Liver (tissue), 7 donors: ENCODE measurements at regions not wholly inside any gene's neighbourhood (a gene's known extent, or its start where the extent isn't known, plus 50 kb on each side); places are given as distances from the start of the nearest gene placed in this dataset.
"Not testable (repeated sequence)": the region's sequence is repeated elsewhere in the genome, so short reads cannot be mapped to it uniquely, and the experiment has no call there.

Experiments
- DNase-seq: peaks from one replicate; pipeline ENCODE4 v3.0.0-alpha.2; 2017; ENCODE audit warnings: low spot score
- H3K27ac ChIP-seq, 2 donors: one replicate each; pipeline ENCODE4 v1.7.0; 2013; ENCODE audit warnings: inconsistent platforms in 2 of 2, low read length in 2 of 2, control low read depth in 1 of 2, low read depth in 1 of 2, mild to moderate bottlenecking in 1 of 2
- H3K27me3 ChIP-seq, 4 donors: one replicate each; pipeline versions ENCODE4 v1.6.1 to v1.7.0; 2013; ENCODE audit warnings: low read length in 3 of 4, inconsistent platforms in 1 of 4, mild to moderate bottlenecking in 1 of 4, moderate library complexity in 1 of 4; ENCODE audit not compliant: control insufficient read depth in 4 of 4, insufficient read depth in 4 of 4
- H3K36me3 ChIP-seq, 4 donors: one replicate each; pipeline versions ENCODE4 v1.6.1 to v1.7.0; 2013; ENCODE audit warnings: low read length in 3 of 4, mild to moderate bottlenecking in 3 of 4, low read depth in 1 of 4, moderate library complexity in 1 of 4; ENCODE audit not compliant: control insufficient read depth in 4 of 4, insufficient read depth in 3 of 4
- H3K4me1 ChIP-seq, 4 donors: one replicate each; pipeline versions ENCODE4 v1.6.1 to v1.7.0; 2013; ENCODE audit warnings: low read length in 3 of 4, mild to moderate bottlenecking in 3 of 4, moderate library complexity in 1 of 4; ENCODE audit not compliant: control insufficient read depth in 4 of 4, insufficient read depth in 4 of 4
- H3K4me3 ChIP-seq, 3 donors: one replicate each; pipeline versions ENCODE4 v1.6.1 to v1.7.0; 2013; ENCODE audit warnings: low read length in 3 of 3, control low read depth in 1 of 3, low read depth in 1 of 3, mild to moderate bottlenecking in 1 of 3
- H3K9ac ChIP-seq, 2 donors: one replicate each; pipeline ENCODE4 v1.7.0; 2013; ENCODE audit warnings: low read length in 2 of 2, mild to moderate bottlenecking in 2 of 2, moderate library complexity in 2 of 2, control low read depth in 1 of 2, low read depth in 1 of 2
- H3K9me3 ChIP-seq, 4 donors: one replicate each; pipeline versions ENCODE4 v1.6.1 to v1.7.0; 2013; ENCODE audit warnings: low read length in 3 of 4; ENCODE audit not compliant: control insufficient read depth in 4 of 4
- ATF3 ChIP-seq: IDR thresholded peaks from 2 replicates; pipeline ENCODE4 v1.6.1; 2016; ENCODE audit warnings: antibody characterized with exemption
- EGR1 ChIP-seq, 2 donors: IDR thresholded peaks; 2 replicates each; pipeline ENCODE4 v1.6.1; 2016 to 2018; ENCODE audit warnings: antibody characterized with exemption in 2 of 2, low read depth in 2 of 2
- FOXA1 ChIP-seq: IDR thresholded peaks from 2 replicates; pipeline ENCODE4 v1.6.1; 2016; ENCODE audit warnings: antibody characterized with exemption
- FOXA2 ChIP-seq: IDR thresholded peaks from 2 replicates; pipeline ENCODE4 v1.6.1; 2016; ENCODE audit warnings: antibody characterized with exemption
- GABPA ChIP-seq, 2 donors: IDR thresholded peaks in 1 of 2; conservative IDR thresholded peaks in 1 of 2; 2 replicates each; pipeline ENCODE4 v1.6.1; 2016; ENCODE audit warnings: antibody characterized with exemption in 2 of 2, mild to moderate bottlenecking in 1 of 2, moderate library complexity in 1 of 2
- HNF4A ChIP-seq, 2 donors: conservative IDR thresholded peaks; 2 replicates each; pipeline ENCODE4 v1.6.1; 2016; ENCODE audit warnings: antibody characterized with exemption in 2 of 2, mild to moderate bottlenecking in 2 of 2
- HNF4G ChIP-seq: IDR thresholded peaks from 2 replicates; pipeline ENCODE4 v1.6.1; 2016; ENCODE audit warnings: antibody characterized with exemption
- JUND ChIP-seq, 2 donors: IDR thresholded peaks; 2 replicates each; pipeline ENCODE4 v1.6.1; 2016; ENCODE audit warnings: antibody characterized with exemption in 2 of 2
- RAD21 ChIP-seq, 2 donors: IDR thresholded peaks; 2 replicates each; pipeline ENCODE4 v1.6.1; 2016; ENCODE audit warnings: antibody characterized with exemption in 2 of 2, mild to moderate bottlenecking in 2 of 2
- REST ChIP-seq: IDR thresholded peaks from 2 replicates; pipeline ENCODE4 v1.6.1; 2016; ENCODE audit warnings: antibody characterized with exemption, mild to moderate bottlenecking
- RXRA ChIP-seq, 2 donors: IDR thresholded peaks; 2 replicates each; pipeline ENCODE4 v1.6.1; 2017 to 2018; ENCODE audit warnings: antibody characterized with exemption in 2 of 2, mild to moderate bottlenecking in 1 of 2
- SP1 ChIP-seq: IDR thresholded peaks from 2 replicates; pipeline ENCODE4 v1.6.1; 2018; ENCODE audit warnings: antibody characterized with exemption, mild to moderate bottlenecking
- TAF1 ChIP-seq: conservative IDR thresholded peaks from 2 replicates; pipeline ENCODE4 v1.6.1; 2016; ENCODE audit warnings: antibody characterized with exemption, mild to moderate bottlenecking
- YY1 ChIP-seq: IDR thresholded peaks from 2 replicates; pipeline ENCODE4 v1.6.1; 2016; ENCODE audit warnings: antibody characterized with exemption, mild to moderate bottlenecking
- ZBTB33 ChIP-seq: IDR thresholded peaks from 2 replicates; pipeline ENCODE4 v1.6.1; 2016; ENCODE audit warnings: antibody characterized with exemption
- WGBS: extraction: QIAGEN DNeasy Blood & Tissue Kit; methylation state at CpG from one replicate; pipeline ENCODE4 v1.1.7; 2013; 5-methylcytosine and 5-hydroxymethylcytosine counted together
- donor health status: healthy.
- donor health status: healthy.
- donor health status: healthy.
- donor health status: healthy.

DNA sequence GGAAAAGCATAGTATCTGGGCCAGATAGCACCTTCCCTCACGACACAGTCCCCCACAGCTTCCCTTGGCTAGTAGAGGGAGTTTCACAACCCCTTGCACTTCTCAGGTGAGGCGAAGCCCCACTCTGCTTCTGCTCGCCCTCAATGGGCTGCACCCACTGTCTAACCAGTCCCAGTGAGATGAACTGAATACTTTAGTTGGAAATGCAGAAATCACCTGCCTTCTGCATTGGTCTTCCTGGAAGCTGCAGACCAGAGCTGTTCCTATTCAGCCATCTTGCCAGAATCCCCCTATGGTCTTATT lies 243.2 kb upstream of the FAM78B start:
- Histone ChIP-seq H3K27me3 (no peaks in the 10 kb centered on the region), H3K36me3 (no peaks in the 10 kb centered on the region), H3K4me3 (no peak overlapping the region), H3K27ac (no peak overlapping the region), H3K9ac (no peak overlapping the region), H3K4me1 (no peaks in the 10 kb centered on the region), H3K9me3 (peaks cover 0 to 2% (median under 1%) of the 10 kb centered on the region in 4 donors)
- DNase-seq, result no peak
- 85% methylated on average over 3 of the region's 3 CpGs for WGBS
- TF ChIP-seq ATF3 (no peak), HNF4G (no peak), TAF1 (no peak), FOXA1 (no peak), RXRA (IDR thresholded peaks at IDR 0.05) (no peak), YY1 (no peak), ZBTB33 (no peak)

GRCh38 chr1:166416831-166417230 lies 250.0 kb upstream of the FAM78B start:
- WGBS, result 65% methylated on average over 7 of the region's 7 CpGs
- not testable (repeated sequence) for H3K4me1 ChIP-seq, H3K4me3 ChIP-seq, DNase-seq, H3K9ac ChIP-seq, H3K27me3 ChIP-seq, H3K9me3 ChIP-seq, H3K27ac ChIP-seq, H3K36me3 ChIP-seq

DNA sequence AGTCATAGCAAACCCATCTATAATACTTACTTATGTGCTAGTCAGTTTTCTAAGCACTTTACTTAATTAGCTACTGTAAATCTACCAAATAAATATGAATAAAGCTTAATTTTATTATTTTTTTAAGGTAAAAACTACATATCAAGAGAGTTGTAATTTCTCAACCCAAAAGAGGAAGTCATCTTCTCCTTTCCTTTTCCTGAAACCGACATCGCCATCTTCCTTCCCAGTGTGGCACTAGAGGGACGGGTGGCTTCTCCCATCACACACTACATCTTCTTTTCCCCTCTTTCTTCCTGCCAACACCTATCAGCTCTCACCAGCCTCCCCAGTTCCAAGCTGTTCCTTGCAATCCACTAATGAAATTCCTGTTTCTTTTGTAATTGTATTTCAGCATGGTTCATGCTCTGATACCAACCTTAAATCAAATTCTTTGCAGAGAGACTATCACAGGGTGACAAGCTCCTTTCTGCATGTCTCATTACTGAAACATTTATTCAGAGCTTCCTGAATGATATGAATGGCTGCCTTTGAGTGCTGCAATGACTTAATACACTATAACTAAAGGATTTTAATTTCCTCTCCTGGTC lies 251.6 kb upstream of the FAM78B start:
- 59% methylated on average over 3 of the region's 3 CpGs for WGBS
- DNase-seq, result no peak
- H3K9me3 ChIP-seq, result peaks cover 0 to 3% (median 0%) of the 10 kb centered on the region in 4 donors
- H3K4me3 ChIP-seq, result no peak overlapping the region
- no peak overlapping the region for H3K9ac ChIP-seq
- no peaks in the 10 kb centered on the region for H3K27me3 ChIP-seq
- H3K36me3 ChIP-seq, result no peaks in the 10 kb centered on the region
- H3K27ac ChIP-seq, result no peak overlapping the region
- H3K4me1 ChIP-seq, result no peaks in the 10 kb centered on the region
- no peak for TF ChIP-seq GABPA (IDR thresholded peaks at IDR 0.05 in 1 of 2, conservative IDR thresholded peaks at IDR 0.05 in 1 of 2)
- no peak for TF ChIP-seq HNF4A (conservative IDR thresholded peaks at IDR 0.05)
- no peak for TF ChIP-seq TAF1
- TF ChIP-seq REST, result no peak
- no peak for TF ChIP-seq JUND (IDR thresholded peaks at IDR 0.05)
- TF ChIP-seq RAD21 (IDR thresholded peaks at IDR 0.05), result no peak
- TF ChIP-seq ATF3, result no peak
- TF ChIP-seq EGR1 (IDR thresholded peaks at IDR 0.05; ENCODE audit: low read depth in 2 of 2), result no peak
- no peak for TF ChIP-seq SP1
- TF ChIP-seq HNF4G, result no peak
- no peak for TF ChIP-seq FOXA2
- TF ChIP-seq YY1, result no peak
- TF ChIP-seq ZBTB33, result no peak
- TF ChIP-seq FOXA1, result no peak

DNA sequence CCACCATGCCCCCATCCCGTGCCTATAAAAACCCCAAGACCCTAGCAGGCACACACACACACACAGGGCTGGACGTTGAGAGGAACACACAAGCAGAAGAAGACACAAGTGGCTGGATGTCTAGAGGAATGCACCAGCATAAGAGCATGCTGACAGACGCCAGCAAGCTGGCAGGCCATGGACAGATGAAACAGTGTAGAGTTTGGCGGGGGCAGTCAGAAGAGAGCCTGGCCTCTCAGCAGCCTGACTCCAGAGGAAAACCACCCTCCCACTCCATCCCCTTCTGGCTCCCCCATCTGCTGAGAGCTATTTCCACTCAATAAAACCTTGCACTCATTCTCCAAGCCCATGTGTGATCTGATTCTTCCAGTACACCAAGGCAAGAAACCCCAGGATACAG lies 255.8 kb upstream of the FAM78B start:
- DNase-seq, H3K9me3 ChIP-seq, H3K27me3 ChIP-seq, H3K9ac ChIP-seq, H3K36me3 ChIP-seq, H3K4me1 ChIP-seq, H3K27ac ChIP-seq, H3K4me3 ChIP-seq: not testable (repeated sequence)
- WGBS, result 68% methylated on average over 4 of the region's 4 CpGs
